Liver (tissue), 8 donors: ENCODE measurements at regions not wholly inside any gene's neighbourhood (a gene's known extent, or its start where the extent isn't known, plus 50 kb on each side); places are given as distances from the start of the nearest gene placed in this dataset.

Experiments
- DNase-seq: peaks from one replicate; pipeline ENCODE4 v3.0.0-alpha.2; 2017; ENCODE audit warnings: low spot score
- H3K27ac ChIP-seq, 2 donors: one replicate each; pipeline ENCODE4 v1.7.0; 2013; ENCODE audit warnings: inconsistent platforms in 2 of 2, low read length in 2 of 2, control low read depth in 1 of 2, low read depth in 1 of 2, mild to moderate bottlenecking in 1 of 2
- H3K27me3 ChIP-seq, 4 donors: one replicate each; pipeline versions ENCODE4 v1.6.1 to v1.7.0; 2013; ENCODE audit warnings: low read length in 3 of 4, inconsistent platforms in 1 of 4, mild to moderate bottlenecking in 1 of 4, moderate library complexity in 1 of 4; ENCODE audit not compliant: control insufficient read depth in 4 of 4, insufficient read depth in 4 of 4
- H3K36me3 ChIP-seq, 4 donors: one replicate each; pipeline versions ENCODE4 v1.6.1 to v1.7.0; 2013; ENCODE audit warnings: low read length in 3 of 4, mild to moderate bottlenecking in 3 of 4, low read depth in 1 of 4, moderate library complexity in 1 of 4; ENCODE audit not compliant: control insufficient read depth in 4 of 4, insufficient read depth in 3 of 4
- H3K4me1 ChIP-seq, 4 donors: one replicate each; pipeline versions ENCODE4 v1.6.1 to v1.7.0; 2013; ENCODE audit warnings: low read length in 3 of 4, mild to moderate bottlenecking in 3 of 4, moderate library complexity in 1 of 4; ENCODE audit not compliant: control insufficient read depth in 4 of 4, insufficient read depth in 4 of 4
- H3K4me3 ChIP-seq, 3 donors: one replicate each; pipeline versions ENCODE4 v1.6.1 to v1.7.0; 2013; ENCODE audit warnings: low read length in 3 of 3, control low read depth in 1 of 3, low read depth in 1 of 3, mild to moderate bottlenecking in 1 of 3
- H3K9ac ChIP-seq, 2 donors: one replicate each; pipeline ENCODE4 v1.7.0; 2013; ENCODE audit warnings: low read length in 2 of 2, mild to moderate bottlenecking in 2 of 2, moderate library complexity in 2 of 2, control low read depth in 1 of 2, low read depth in 1 of 2
- H3K9me3 ChIP-seq, 4 donors: one replicate each; pipeline versions ENCODE4 v1.6.1 to v1.7.0; 2013; ENCODE audit warnings: low read length in 3 of 4; ENCODE audit not compliant: control insufficient read depth in 4 of 4
- EGR1 ChIP-seq, 2 donors: IDR thresholded peaks; 2 replicates each; pipeline ENCODE4 v1.6.1; 2016 to 2018; ENCODE audit warnings: antibody characterized with exemption in 2 of 2, low read depth in 2 of 2
- FOXA1 ChIP-seq: IDR thresholded peaks from 2 replicates; pipeline ENCODE4 v1.6.1; 2016; ENCODE audit warnings: antibody characterized with exemption
- FOXA2 ChIP-seq: IDR thresholded peaks from 2 replicates; pipeline ENCODE4 v1.6.1; 2016; ENCODE audit warnings: antibody characterized with exemption
- GABPA ChIP-seq, 2 donors: IDR thresholded peaks in 1 of 2; conservative IDR thresholded peaks in 1 of 2; 2 replicates each; pipeline ENCODE4 v1.6.1; 2016; ENCODE audit warnings: antibody characterized with exemption in 2 of 2, mild to moderate bottlenecking in 1 of 2, moderate library complexity in 1 of 2
- HNF4A ChIP-seq, 2 donors: conservative IDR thresholded peaks; 2 replicates each; pipeline ENCODE4 v1.6.1; 2016; ENCODE audit warnings: antibody characterized with exemption in 2 of 2, mild to moderate bottlenecking in 2 of 2
- HNF4G ChIP-seq: IDR thresholded peaks from 2 replicates; pipeline ENCODE4 v1.6.1; 2016; ENCODE audit warnings: antibody characterized with exemption
- JUND ChIP-seq, 2 donors: IDR thresholded peaks; 2 replicates each; pipeline ENCODE4 v1.6.1; 2016; ENCODE audit warnings: antibody characterized with exemption in 2 of 2
- NR2F2 ChIP-seq: IDR thresholded peaks from 2 replicates; pipeline ENCODE4 v1.6.1; 2016; ENCODE audit warnings: antibody characterized with exemption
- RAD21 ChIP-seq, 2 donors: IDR thresholded peaks; 2 replicates each; pipeline ENCODE4 v1.6.1; 2016; ENCODE audit warnings: antibody characterized with exemption in 2 of 2, mild to moderate bottlenecking in 2 of 2
- RXRA ChIP-seq, 2 donors: IDR thresholded peaks; 2 replicates each; pipeline ENCODE4 v1.6.1; 2017 to 2018; ENCODE audit warnings: antibody characterized with exemption in 2 of 2, mild to moderate bottlenecking in 1 of 2
- SP1 ChIP-seq: IDR thresholded peaks from 2 replicates; pipeline ENCODE4 v1.6.1; 2018; ENCODE audit warnings: antibody characterized with exemption, mild to moderate bottlenecking
- TAF1 ChIP-seq: conservative IDR thresholded peaks from 2 replicates; pipeline ENCODE4 v1.6.1; 2016; ENCODE audit warnings: antibody characterized with exemption, mild to moderate bottlenecking
- YY1 ChIP-seq: IDR thresholded peaks from 2 replicates; pipeline ENCODE4 v1.6.1; 2016; ENCODE audit warnings: antibody characterized with exemption, mild to moderate bottlenecking
- WGBS: extraction: QIAGEN DNeasy Blood & Tissue Kit; methylation state at CpG from one replicate; pipeline ENCODE4 v1.1.7; 2013; 5-methylcytosine and 5-hydroxymethylcytosine counted together
- TF ChIP-seq, protein P1 (sequence below): fragments of 150-350 bp; IDR thresholded peaks from 2 replicates; pipeline ENCODE4 v1.5.1; 2017; ENCODE audit warnings: improper control_type of control experiment, low read depth, low read length; ENCODE audit not compliant: missing input control
- TF ChIP-seq, protein P2 (sequence below): IDR thresholded peaks from 2 replicates; pipeline ENCODE4 v1.6.1; 2016; ENCODE audit warnings: antibody characterized with exemption
- TF ChIP-seq, protein P3 (sequence below): IDR thresholded peaks from 2 replicates; pipeline ENCODE4 v1.6.1; 2016; ENCODE audit warnings: antibody characterized with exemption
- donor health status: healthy.
- donor health status: healthy.
- donor health status: healthy.
- donor health status: healthy.
- donor health status: healthy.

DNA sequence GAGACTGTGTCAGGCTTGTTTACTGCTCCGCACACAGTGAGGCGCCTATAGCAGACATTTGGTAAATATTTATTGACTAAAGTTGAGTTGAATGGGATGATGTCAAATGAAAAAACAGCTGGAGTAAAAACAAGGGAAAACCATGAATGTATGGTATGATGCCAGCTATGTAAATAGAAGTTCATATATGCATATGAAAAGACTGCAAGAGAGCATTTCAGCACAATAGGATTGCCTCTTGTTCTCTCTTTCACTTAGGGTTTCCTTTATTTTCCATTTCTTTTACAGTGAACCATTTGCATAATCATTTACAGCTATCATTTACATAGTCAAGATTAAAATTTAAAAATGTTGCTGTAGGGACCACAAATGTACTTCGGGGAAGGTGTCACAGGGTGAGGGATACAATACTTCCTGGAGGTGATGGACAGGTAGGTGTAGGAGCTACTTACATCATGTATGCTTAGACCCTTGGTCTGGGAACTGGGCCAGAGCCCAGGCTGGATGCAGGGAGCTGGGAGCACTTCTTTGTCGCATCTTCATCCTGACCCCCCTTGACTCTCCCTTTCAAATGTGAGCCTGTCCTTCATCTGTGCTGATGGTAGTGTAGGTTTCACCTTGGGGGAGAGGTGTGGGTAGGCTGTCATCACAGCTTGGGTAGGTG, 113.3 kb downstream of the UTP18 start:
- peaks cover 0 to 5% (median 0%) of the 10 kb centered on the region in 4 donors for H3K27me3 ChIP-seq
- no peaks in the 10 kb centered on the region for H3K9me3 ChIP-seq
- peaks cover 0 to 3% (median 0%) of the 10 kb centered on the region in 4 donors for H3K4me1 ChIP-seq
- H3K27ac ChIP-seq: no peak overlapping the region
- H3K36me3 ChIP-seq: no peaks in the 10 kb centered on the region
- TF ChIP-seq FOXA1: no peak
- no peak for TF ChIP-seq SP1
- TF ChIP-seq, protein P1, sequence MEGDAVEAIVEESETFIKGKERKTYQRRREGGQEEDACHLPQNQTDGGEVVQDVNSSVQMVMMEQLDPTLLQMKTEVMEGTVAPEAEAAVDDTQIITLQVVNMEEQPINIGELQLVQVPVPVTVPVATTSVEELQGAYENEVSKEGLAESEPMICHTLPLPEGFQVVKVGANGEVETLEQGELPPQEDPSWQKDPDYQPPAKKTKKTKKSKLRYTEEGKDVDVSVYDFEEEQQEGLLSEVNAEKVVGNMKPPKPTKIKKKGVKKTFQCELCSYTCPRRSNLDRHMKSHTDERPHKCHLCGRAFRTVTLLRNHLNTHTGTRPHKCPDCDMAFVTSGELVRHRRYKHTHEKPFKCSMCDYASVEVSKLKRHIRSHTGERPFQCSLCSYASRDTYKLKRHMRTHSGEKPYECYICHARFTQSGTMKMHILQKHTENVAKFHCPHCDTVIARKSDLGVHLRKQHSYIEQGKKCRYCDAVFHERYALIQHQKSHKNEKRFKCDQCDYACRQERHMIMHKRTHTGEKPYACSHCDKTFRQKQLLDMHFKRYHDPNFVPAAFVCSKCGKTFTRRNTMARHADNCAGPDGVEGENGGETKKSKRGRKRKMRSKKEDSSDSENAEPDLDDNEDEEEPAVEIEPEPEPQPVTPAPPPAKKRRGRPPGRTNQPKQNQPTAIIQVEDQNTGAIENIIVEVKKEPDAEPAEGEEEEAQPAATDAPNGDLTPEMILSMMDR: no peak
- no peak for TF ChIP-seq EGR1 (IDR thresholded peaks at IDR 0.05; ENCODE audit: low read depth in 2 of 2)
- no peak for TF ChIP-seq HNF4G
- TF ChIP-seq GABPA (IDR thresholded peaks at IDR 0.05 in 1 of 2, conservative IDR thresholded peaks at IDR 0.05 in 1 of 2): no peak
- no peak for TF ChIP-seq TAF1
- no peak for TF ChIP-seq JUND (IDR thresholded peaks at IDR 0.05)
- TF ChIP-seq NR2F2: no peak
- no peak for TF ChIP-seq FOXA2
- TF ChIP-seq RXRA (IDR thresholded peaks at IDR 0.05): no peak
- no peak for TF ChIP-seq RAD21 (IDR thresholded peaks at IDR 0.05)
- WGBS: 89% methylated on average over 4 of the region's 4 CpGs
- no peak for DNase-seq
- H3K9ac ChIP-seq: no peak overlapping the region
- H3K4me3 ChIP-seq: no peak overlapping the region

DNA sequence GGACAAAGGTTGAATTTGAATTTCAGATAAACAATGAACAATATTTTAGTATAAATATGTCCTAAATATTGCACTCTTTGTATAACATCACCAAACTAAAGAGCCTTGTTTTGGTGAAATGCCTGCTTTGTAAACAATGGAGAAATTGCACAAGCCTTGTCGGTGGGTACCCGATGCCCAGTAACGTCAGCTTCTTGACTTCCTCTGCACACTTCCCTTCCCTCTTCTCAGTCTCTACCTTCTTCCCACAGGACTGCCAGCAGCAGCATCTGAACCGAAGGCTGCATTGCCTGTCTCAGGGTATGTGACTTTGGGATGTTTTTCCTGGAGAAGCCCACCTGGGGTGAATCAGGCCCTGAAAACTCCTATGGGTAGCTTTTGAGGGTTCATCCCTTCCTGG, 113.9 kb downstream of the UTP18 start:
- Histone ChIP-seq H3K4me3 (no peak overlapping the region), H3K9ac (no peak overlapping the region), H3K4me1 (peaks cover 0 to 3% (median 0%) of the 10 kb centered on the region in 4 donors), H3K36me3 (no peaks in the 10 kb centered on the region), H3K9me3 (no peaks in the 10 kb centered on the region), H3K27ac (no peak overlapping the region), H3K27me3 (peaks cover 0 to 5% (median 0%) of the 10 kb centered on the region in 4 donors)
- TF ChIP-seq YY1 (no peak), RXRA (IDR thresholded peaks at IDR 0.05) (no peak), TAF1 (no peak), HNF4A (conservative IDR thresholded peaks at IDR 0.05) (no peak)
- TF ChIP-seq, protein P1: no peak
- TF ChIP-seq, protein P2, sequence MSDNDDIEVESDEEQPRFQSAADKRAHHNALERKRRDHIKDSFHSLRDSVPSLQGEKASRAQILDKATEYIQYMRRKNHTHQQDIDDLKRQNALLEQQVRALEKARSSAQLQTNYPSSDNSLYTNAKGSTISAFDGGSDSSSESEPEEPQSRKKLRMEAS: no peak
- TF ChIP-seq, protein P3, sequence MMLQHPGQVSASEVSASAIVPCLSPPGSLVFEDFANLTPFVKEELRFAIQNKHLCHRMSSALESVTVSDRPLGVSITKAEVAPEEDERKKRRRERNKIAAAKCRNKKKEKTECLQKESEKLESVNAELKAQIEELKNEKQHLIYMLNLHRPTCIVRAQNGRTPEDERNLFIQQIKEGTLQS: no peak
- no peak for DNase-seq
- 44% methylated on average over 4 of the region's 4 CpGs for WGBS
